IMR-90 (cell line): ENCODE measurements at regions not wholly inside any gene's neighbourhood (a gene's known extent, or its start where the extent isn't known, plus 50 kb on each side); places are given as distances from the start of the nearest gene placed in this dataset.

Experiments used
- ATAC-seq: fragments of 200-7000 bp; cut with Tn5 transposase; 2 replicates; pipeline ENCODE4 v1.9.1; 2020; ENCODE audit warnings: low read depth, mild to moderate bottlenecking, moderate library complexity
- BruUV-seq: library from RNA; stranded (reverse); fragments of 400-500 nt; replicated peaks from 2 replicates; lab custom pipeline; 2021; lab: Mats Ljungman, UMichigan
- CTCF ChIA-PET: fragments of 300-600 bp; formaldehyde crosslinking; extraction: SDS; loops from one replicate; lab custom pipeline; 2021; ENCODE audit warnings: antibody characterized with exemption; lab: Yijun Ruan, JAX
- POLR2A ChIA-PET: fragments of 300-600 bp; sonication (Branson Sonifier 250); formaldehyde crosslinking; loops from one replicate; lab custom pipeline; 2022; ENCODE audit warnings: antibody characterized with exemption; ENCODE audit not compliant: unreplicated experiment; lab: Charles Lee
- DNase-seq: peaks from one replicate; pipeline ENCODE4 v3.0.0; 2013
- H2AFZ ChIP-seq: replicated peaks from 2 replicates; pipeline ENCODE3; 2013; ENCODE audit warnings: low read length, mild to moderate bottlenecking; ENCODE audit not compliant: poor library complexity
- H2AK5ac ChIP-seq: 2 replicates; pipeline ENCODE4 v1.6.1; 2013; ENCODE audit warnings: low read depth, low read length, inconsistent platforms
- H2AK9ac ChIP-seq: replicated peaks from 2 replicates; pipeline ENCODE3; 2013; ENCODE audit warnings: mild to moderate bottlenecking, low read depth, low read length, moderate library complexity; ENCODE audit not compliant: poor library complexity
- H2BK120ac ChIP-seq: 2 replicates; pipeline ENCODE4 v1.6.1; 2013; ENCODE audit warnings: low read depth, low read length, inconsistent platforms
- H2BK15ac ChIP-seq: 3 replicates; pipeline ENCODE4 v1.6.1; 2013; ENCODE audit warnings: low read depth, low read length, inconsistent platforms
- H2BK20ac ChIP-seq: 2 replicates; pipeline ENCODE4 v1.6.1; 2013; ENCODE audit warnings: low read depth, mild to moderate bottlenecking, inconsistent platforms, low read length, moderate library complexity
- H2BK5ac ChIP-seq: 2 replicates; pipeline ENCODE4 v1.6.1; 2013; ENCODE audit warnings: mild to moderate bottlenecking, low read depth, low read length, inconsistent platforms; ENCODE audit not compliant: poor library complexity, severe bottlenecking
- H3K14ac ChIP-seq: replicated peaks from 2 replicates; pipeline ENCODE4 v1.6.1; 2013; ENCODE audit warnings: low read depth, low read length, inconsistent platforms
- H3K18ac ChIP-seq: 2 replicates; pipeline ENCODE4 v1.6.1; 2013; ENCODE audit warnings: low read depth, low read length, control low read depth
- H3K23ac ChIP-seq: 2 replicates; pipeline ENCODE4 v1.6.1; 2013; ENCODE audit warnings: low read depth, low read length, inconsistent platforms
- H3K27ac ChIP-seq: 2 replicates; pipeline ENCODE4 v1.5.1; 2013; ENCODE audit warnings: mild to moderate bottlenecking, control low read depth, low read length; ENCODE audit not compliant: insufficient read depth
- H3K27me3 ChIP-seq: 2 replicates; pipeline ENCODE4 v1.6.1; 2013; ENCODE audit warnings: low read length; ENCODE audit not compliant: control insufficient read depth, insufficient read depth
- H3K36me3 ChIP-seq: 2 replicates; pipeline ENCODE4 v1.6.1; 2013; ENCODE audit warnings: low read length, mixed read lengths; ENCODE audit not compliant: control insufficient read depth, insufficient read depth
- H3K4ac ChIP-seq: 2 replicates; pipeline ENCODE4 v1.6.1; 2013; ENCODE audit warnings: low read depth, low read length, inconsistent platforms
- H3K4me1 ChIP-seq: 2 replicates; pipeline ENCODE4 v1.6.1; 2013; ENCODE audit warnings: low read length, mixed read lengths; ENCODE audit not compliant: control insufficient read depth, insufficient read depth
- H3K4me2 ChIP-seq: 2 replicates; pipeline ENCODE4 v1.6.1; 2013; ENCODE audit warnings: low read depth, mild to moderate bottlenecking, control low read depth, low read length, moderate library complexity
- H3K4me3 ChIP-seq: 2 replicates; pipeline ENCODE4 v1.5.1; 2013; ENCODE audit warnings: low read depth, mild to moderate bottlenecking, control low read depth, low read length, moderate library complexity; ENCODE audit not compliant: insufficient read depth
- H3K56ac ChIP-seq: 2 replicates; pipeline ENCODE4 v1.6.1; 2013; ENCODE audit warnings: low read length, inconsistent platforms; ENCODE audit not compliant: insufficient read depth; ENCODE audit errors: extremely low read depth
- H3K79me1 ChIP-seq, 2 experiments: 2 replicates each; pipeline ENCODE4 v1.6.1; 2013; ENCODE audit warnings: low read length in 2 of 2, inconsistent platforms in 1 of 2, low read depth in 1 of 2
- H3K9ac ChIP-seq: 2 replicates; pipeline ENCODE4 v1.6.1; 2013; ENCODE audit warnings: low read depth, low read length, control low read depth
- H3K9me1 ChIP-seq: 2 replicates; pipeline ENCODE4 v1.6.1; 2013; ENCODE audit warnings: low read length, inconsistent platforms; ENCODE audit not compliant: insufficient read depth
- H3K9me3 ChIP-seq: 2 replicates; pipeline ENCODE4 v1.6.1; 2013; ENCODE audit warnings: low read length; ENCODE audit not compliant: control insufficient read depth, insufficient read depth
- H4K20me1 ChIP-seq: 2 replicates; pipeline ENCODE4 v1.6.1; 2013; ENCODE audit warnings: low read length, inconsistent platforms; ENCODE audit not compliant: insufficient read depth
- H4K5ac ChIP-seq: 2 replicates; pipeline ENCODE4 v1.6.1; 2013; ENCODE audit warnings: mild to moderate bottlenecking, low read depth, low read length, control low read depth
- H4K8ac ChIP-seq, 2 experiments: 2 replicates each; pipeline ENCODE4 v1.6.1; 2013; ENCODE audit warnings: low read depth in 2 of 2, low read length in 2 of 2, control low read depth in 1 of 2, inconsistent platforms in 1 of 2
- H4K91ac ChIP-seq: 2 replicates; pipeline ENCODE4 v1.6.1; 2013; ENCODE audit warnings: low read depth, low read length, inconsistent platforms; ENCODE audit not compliant: insufficient read depth
- CTCF ChIP-seq: conservative IDR thresholded peaks from 2 replicates; pipeline ENCODE4 v1.5.1; 2012; ENCODE audit warnings: mild to moderate bottlenecking, low read depth, low read length, improper control_type of control experiment
- MAFK ChIP-seq: IDR thresholded peaks from 2 replicates; pipeline ENCODE4 v1.6.1; 2012; ENCODE audit warnings: low read depth, low read length, improper control_type of control experiment
- RAD21 ChIP-seq: IDR thresholded peaks from 2 replicates; pipeline ENCODE4 v1.6.1; 2012; ENCODE audit warnings: low read length, improper control_type of control experiment
- RCOR1 ChIP-seq: IDR thresholded peaks from 2 replicates; pipeline ENCODE4 v1.6.1; 2012; ENCODE audit warnings: mild to moderate bottlenecking, low read length, improper control_type of control experiment; ENCODE audit not compliant: insufficient replicate concordance
- SMC3 ChIP-seq: fragments of 150-350 bp; IDR thresholded peaks from 2 replicates; pipeline ENCODE4 v1.6.1; 2016; ENCODE audit warnings: low read depth, mild to moderate bottlenecking, antibody characterized with exemption, low read length, moderate library complexity
- WGBS, 2 experiments: methylation state at CpG; one replicate each; pipeline versions ENCODE4 v1.1.5 to v1.1.7; 2013; ENCODE audit warnings: missing lambda C conversion rate in 2 of 2; ENCODE audit not compliant: insufficient read length in 1 of 2; ENCODE audit errors: extremely low coverage in 2 of 2; 5-methylcytosine and 5-hydroxymethylcytosine counted together
- dilution Hi-C: fragments of 300-500 bp; cut with HindIII; formaldehyde crosslinking; loops from one replicate; pipeline ENCODE4 v1.14.3; 2018; ENCODE audit warnings: low sequenced_read_pairs; ENCODE audit not compliant: unreplicated experiment
- in situ Hi-C: fragments of 300-500 bp; cut with MboI; formaldehyde crosslinking; loops from 3 replicates; pipeline ENCODE4 v1.14.3; 2019; ENCODE audit warnings: low sequenced_read_pairs, inconsistent platforms, mixed read lengths
- intact Hi-C: fragments of 100-400 bp; cut with micrococcal nuclease; formaldehyde crosslinking; loops from 2 replicates; pipeline ENCODE4 v1.10.0; 2022

- CTCF ChIA-PET = interaction anchor here (0.9 to 1.0 kb wide), 3 partner anchors 12 to 23 kb away, joined by 3 to 4 read pairs (median 3); no protein-coding TSS in a partner anchor
Measured at GRCh38 chrX:138128027-138128671, 562.2 kb downstream of the ZIC3 start.

More at GRCh38 chrX:138128027-138128671, 562.2 kb downstream of the ZIC3 start:
- H3K23ac ChIP-seq = no peak overlapping the region
- no peak overlapping the region for H2AK9ac ChIP-seq
- no peaks in the 10 kb centered on the region for H3K27me3 ChIP-seq
- no peaks in the 10 kb centered on the region for H3K9me3 ChIP-seq
- H2AFZ ChIP-seq = no peak overlapping the region
- no peak overlapping the region for H2AK5ac ChIP-seq
- dilution Hi-C loops (no loop called here), in situ Hi-C loops (no loop called here), intact Hi-C loops (no loop called here)
- H3K4me2 ChIP-seq = no peak overlapping the region
- H3K79me1 ChIP-seq = no peaks in the 10 kb centered on the region
- no peak overlapping the region for H4K5ac ChIP-seq
- H2BK15ac ChIP-seq = no peak overlapping the region
- H4K20me1 ChIP-seq = no peaks in the 10 kb centered on the region
- no peak overlapping the region for H4K91ac ChIP-seq
- POLR2A ChIA-PET = no interaction called here
- H4K8ac ChIP-seq = no peak overlapping the region
- no peak overlapping the region for H3K56ac ChIP-seq
- no peak overlapping the region for H3K14ac ChIP-seq
- TF ChIP-seq SMC3 (peak; percentile 32; the same call in 1 of the 2 replicates), RAD21 (peak; percentile 23), MAFK (no peak), CTCF (peak; percentile 55), RCOR1 (no peak)
- no peak overlapping the region for H3K4me3 ChIP-seq
- DNase-seq = peak; percentile 11
- no TSS peak for BruUV-seq
- no peaks in the 10 kb centered on the region for H3K36me3 ChIP-seq
- no peaks in the 10 kb centered on the region for H3K9me1 ChIP-seq
- H3K27ac ChIP-seq = no peak overlapping the region
- WGBS, 2 experiments = 8% methylated on average over 2 of the region's 8 CpGs; no CpG with 5 or more reads in 1 of the 2 experiments
- H3K4ac ChIP-seq = no peak overlapping the region
- ATAC-seq = peak; percentile 75
- H3K4me1 ChIP-seq = no peaks in the 10 kb centered on the region
- H3K18ac ChIP-seq = no peak overlapping the region
- H2BK20ac ChIP-seq = no peak overlapping the region
- H2BK120ac ChIP-seq = no peak overlapping the region
- no peak overlapping the region for H2BK5ac ChIP-seq
- H3K9ac ChIP-seq = no peak overlapping the region
